IMR-90 (cell line): ENCODE measurements at regions not wholly inside any gene's neighbourhood (a gene's known extent, or its start where the extent isn't known, plus 50 kb on each side); places are given as distances from the start of the nearest gene placed in this dataset.

Source experiments
- CEBPB ChIP-seq: IDR thresholded peaks from 2 replicates; pipeline ENCODE4 v1.6.1; 2012; ENCODE audit warnings: low read depth, low read length, improper control_type of control experiment
- CTCF ChIP-seq: conservative IDR thresholded peaks from 2 replicates; pipeline ENCODE4 v1.5.1; 2012; ENCODE audit warnings: mild to moderate bottlenecking, low read depth, low read length, improper control_type of control experiment
- POLR2A ChIP-seq: IDR thresholded peaks from 2 replicates; pipeline ENCODE4 v1.6.1; 2012; ENCODE audit warnings: mild to moderate bottlenecking, low read depth, low read length
- RCOR1 ChIP-seq: IDR thresholded peaks from 2 replicates; pipeline ENCODE4 v1.6.1; 2012; ENCODE audit warnings: mild to moderate bottlenecking, low read length, improper control_type of control experiment; ENCODE audit not compliant: insufficient replicate concordance
- SMC3 ChIP-seq: fragments of 150-350 bp; IDR thresholded peaks from 2 replicates; pipeline ENCODE4 v1.6.1; 2016; ENCODE audit warnings: low read depth, mild to moderate bottlenecking, antibody characterized with exemption, low read length, moderate library complexity

- no peak for TF ChIP-seq SMC3
- no peak for TF ChIP-seq CTCF
- TF ChIP-seq CEBPB, result no peak
- TF ChIP-seq RCOR1, result no peak
- TF ChIP-seq POLR2A, result no peak
These were observed 596.0 kb downstream of the BCL11A start for GRCh38 chr2:59957504-59957903.
